GM19324 (cell line): ENCODE measurements at regions not wholly inside any gene's neighbourhood (a gene's known extent, or its start where the extent isn't known, plus 50 kb on each side); places are given as distances from the start of the nearest gene placed in this dataset.

Source experiments
- ATAC-seq: cut with Tn5 transposase; IDR thresholded peaks from one replicate; pipeline ENCODE4 v1.9.1; 2021; ENCODE audit warnings: mild to moderate bottlenecking, moderate library complexity; ENCODE audit not compliant: unreplicated experiment, low FRiP score

- ATAC-seq, result no peak
Measured at GRCh38 chr4:24249972-24250371, 334.4 kb downstream of the DHX15 start.

GRCh38 chr4:24248674-24249630 lies 335.4 kb downstream of the DHX15 start:
- ATAC-seq, result no peak

- ATAC-seq, result no peak
Measured at GRCh38 chr4:24245491-24245820, 338.9 kb downstream of the DHX15 start.

GRCh38 chr4:24244663-24245490 lies 339.5 kb downstream of the DHX15 start:
- ATAC-seq, result no peak

- no peak for ATAC-seq
Measured at GRCh38 chr4:24243641-24244040, 340.7 kb downstream of the DHX15 start.

- ATAC-seq, result no peak
Measured at GRCh38 chr4:24241511-24241910, 342.8 kb downstream of the DHX15 start.

- no peak for ATAC-seq
Measured at GRCh38 chr4:24240655-24241054, 343.7 kb downstream of the DHX15 start.

GRCh38 chr4:24237709-24238108 lies 346.6 kb downstream of the DHX15 start:
- no peak for ATAC-seq

- ATAC-seq, result no peak
Measured at GRCh38 chr4:24236532-24236931, 346.7 kb upstream of the PPARGC1A start.

GRCh38 chr4:24236120-24236519 lies 346.3 kb upstream of the PPARGC1A start:
- ATAC-seq, result no peak

- no peak for ATAC-seq
Measured at GRCh38 chr4:24235618-24236017, 345.8 kb upstream of the PPARGC1A start.

GRCh38 chr4:24234288-24234848 lies 344.5 kb upstream of the PPARGC1A start:
- no peak for ATAC-seq

GRCh38 chr4:24230955-24231354 lies 341.1 kb upstream of the PPARGC1A start:
- ATAC-seq, result no peak

- ATAC-seq, result no peak
Measured at GRCh38 chr4:24229978-24230377, 340.1 kb upstream of the PPARGC1A start.

GRCh38 chr4:24228692-24229091 lies 338.8 kb upstream of the PPARGC1A start:
- ATAC-seq, result no peak

GRCh38 chr4:24226667-24227066 lies 336.8 kb upstream of the PPARGC1A start:
- no peak for ATAC-seq

GRCh38 chr4:24226023-24226422 lies 336.2 kb upstream of the PPARGC1A start:
- ATAC-seq, result no peak

GRCh38 chr4:24224446-24224845 lies 334.6 kb upstream of the PPARGC1A start:
- ATAC-seq, result no peak

GRCh38 chr4:24219209-24219608 lies 329.4 kb upstream of the PPARGC1A start:
- no peak for ATAC-seq

- no peak for ATAC-seq
Measured at GRCh38 chr4:24218566-24218965, 328.7 kb upstream of the PPARGC1A start.

GRCh38 chr4:24214796-24215195 lies 324.9 kb upstream of the PPARGC1A start:
- no peak for ATAC-seq
